HG03139 (cell line): ENCODE measurements at regions not wholly inside any gene's neighbourhood (a gene's known extent, or its start where the extent isn't known, plus 50 kb on each side); places are given as distances from the start of the nearest gene placed in this dataset.

Experiments
- ATAC-seq: cut with Tn5 transposase; IDR thresholded peaks from one replicate; pipeline ENCODE4 v1.9.1; 2021; ENCODE audit not compliant: unreplicated experiment

- no peak for ATAC-seq
Measured at GRCh38 chr13:109645831-109646230, 140.6 kb downstream of the IRS2 start.

DNA sequence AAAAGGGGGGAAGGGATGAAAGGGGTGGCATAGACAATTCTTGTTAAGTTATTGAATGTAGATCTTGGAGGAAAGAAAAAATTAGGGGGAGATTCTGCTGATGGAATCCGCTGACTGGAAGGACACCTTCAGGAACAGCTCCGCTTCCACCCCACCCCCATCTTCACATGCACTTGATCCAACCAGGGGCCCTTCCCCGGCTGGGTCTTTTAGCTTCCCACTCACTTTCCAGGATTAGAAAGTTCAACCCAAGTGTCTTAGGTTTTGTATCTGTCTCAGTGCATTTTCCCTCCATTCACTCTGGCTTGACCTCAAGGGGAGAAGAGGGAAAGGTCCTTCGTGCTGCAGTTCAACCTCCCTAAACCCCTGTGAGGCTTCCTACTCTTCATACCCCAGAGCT lies 141.4 kb downstream of the IRS2 start:
- no peak for ATAC-seq

DNA sequence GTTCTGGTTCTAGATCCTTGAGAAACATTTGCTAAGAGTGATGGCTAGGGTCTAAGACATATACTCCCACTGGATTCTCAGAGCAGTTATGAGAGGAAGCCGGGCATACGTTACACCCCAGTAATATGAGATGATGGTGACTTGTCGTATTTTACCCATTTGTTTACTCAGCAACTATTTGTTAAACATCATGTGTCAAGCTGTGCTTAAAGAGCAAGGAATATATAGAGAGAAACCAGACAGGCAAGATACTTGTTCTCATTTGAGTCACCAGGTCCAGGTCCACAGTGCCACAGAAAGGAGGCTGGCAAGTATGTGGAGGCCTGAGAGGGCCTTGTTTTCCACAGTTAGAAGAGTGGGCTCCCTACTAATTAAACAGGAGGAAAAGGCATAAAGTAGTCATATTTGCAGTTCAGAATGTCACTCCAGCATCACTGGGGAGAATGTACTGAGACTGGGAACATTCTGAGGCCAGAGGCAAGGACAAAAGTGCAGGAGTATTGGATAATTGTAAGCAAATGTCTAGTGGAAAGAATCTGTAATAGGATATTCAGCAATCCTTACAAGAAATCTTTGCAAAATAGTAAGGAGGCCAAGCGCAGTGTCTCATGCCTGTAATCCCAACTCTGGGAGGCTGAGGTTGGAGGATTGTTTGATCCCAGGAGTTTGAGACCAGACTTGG lies 142.2 kb downstream of the IRS2 start:
- no peak for ATAC-seq

DNA sequence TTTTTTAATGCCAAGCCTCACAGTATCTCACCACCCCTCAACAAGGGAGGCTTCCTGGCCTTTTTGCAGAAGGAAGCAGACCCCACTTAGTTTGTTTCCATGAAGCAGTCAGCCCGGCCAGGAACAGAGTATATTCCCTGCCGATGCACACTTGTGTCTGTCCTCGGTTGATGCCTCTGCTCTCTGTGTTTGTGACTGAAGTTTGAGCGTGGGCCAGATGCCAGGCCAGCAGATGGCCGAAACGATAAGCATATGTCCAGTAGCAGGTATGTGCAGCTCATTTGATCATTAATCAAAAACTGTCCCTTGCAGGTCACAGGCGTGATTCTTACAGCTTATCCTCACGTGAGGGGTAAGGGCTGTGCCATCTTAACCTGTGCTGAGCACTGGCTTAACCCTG lies 144.0 kb downstream of the IRS2 start:
- no peak for ATAC-seq

DNA sequence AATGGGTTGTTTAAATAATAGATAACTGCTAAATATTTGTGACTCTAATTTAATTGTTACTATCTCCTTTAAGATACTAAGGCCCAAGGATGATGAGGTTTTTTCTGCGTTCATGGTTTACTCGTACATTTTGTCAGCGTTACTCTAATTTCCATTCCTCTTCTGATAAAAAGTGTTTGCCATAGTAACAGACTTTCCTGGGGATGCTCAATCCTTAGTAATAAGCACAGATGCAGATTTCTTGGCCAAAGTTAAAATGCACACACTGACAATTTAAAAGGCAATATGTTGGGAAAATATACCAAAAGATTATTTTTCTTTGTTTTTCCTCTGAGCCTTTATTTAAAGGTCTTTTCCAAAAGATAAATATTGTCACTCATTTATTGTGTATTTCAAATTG lies 149.6 kb downstream of the IRS2 start:
- no peak for ATAC-seq

- ATAC-seq = no peak
Measured at GRCh38 chr13:109631069-109631468, 155.3 kb downstream of the IRS2 start.

DNA sequence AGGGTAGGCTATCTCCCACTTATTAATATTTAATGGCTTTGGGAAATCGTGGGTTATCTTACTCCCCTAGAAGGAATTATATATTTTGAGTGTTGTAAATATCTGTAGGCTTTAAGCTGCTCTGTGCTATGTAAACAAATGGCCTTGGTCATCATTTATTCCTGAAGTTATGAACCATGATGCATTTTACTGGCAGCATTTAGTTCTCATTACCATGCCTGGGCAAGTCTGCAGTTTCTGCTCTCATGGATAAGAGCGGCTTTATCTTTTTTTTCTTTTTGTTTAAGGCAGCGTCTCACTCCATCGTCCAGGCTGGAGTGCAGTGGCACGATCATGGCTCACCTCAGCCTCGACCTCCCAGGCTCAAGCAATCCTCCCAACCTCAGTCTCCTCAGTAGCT lies 156.1 kb downstream of the IRS2 start:
- no peak for ATAC-seq

DNA sequence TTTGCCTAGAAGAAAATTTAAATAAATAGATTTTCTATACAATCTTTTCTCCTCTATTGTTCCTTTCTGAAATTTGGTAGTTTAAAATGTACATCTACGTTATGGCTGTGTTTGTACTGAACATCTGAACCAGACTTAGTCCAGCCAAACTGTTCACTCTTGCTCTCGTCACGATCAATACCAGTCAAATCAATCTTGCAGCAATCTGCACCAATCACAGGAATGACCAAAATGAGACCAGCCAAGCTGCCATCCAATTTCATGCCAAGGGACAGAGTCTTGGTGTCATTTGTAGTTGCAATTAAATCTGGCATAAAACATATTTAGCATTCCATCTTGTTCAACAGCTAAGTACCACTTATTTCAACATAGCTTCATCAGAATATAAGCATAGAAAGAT lies 156.6 kb downstream of the IRS2 start:
- ATAC-seq = no peak

DNA sequence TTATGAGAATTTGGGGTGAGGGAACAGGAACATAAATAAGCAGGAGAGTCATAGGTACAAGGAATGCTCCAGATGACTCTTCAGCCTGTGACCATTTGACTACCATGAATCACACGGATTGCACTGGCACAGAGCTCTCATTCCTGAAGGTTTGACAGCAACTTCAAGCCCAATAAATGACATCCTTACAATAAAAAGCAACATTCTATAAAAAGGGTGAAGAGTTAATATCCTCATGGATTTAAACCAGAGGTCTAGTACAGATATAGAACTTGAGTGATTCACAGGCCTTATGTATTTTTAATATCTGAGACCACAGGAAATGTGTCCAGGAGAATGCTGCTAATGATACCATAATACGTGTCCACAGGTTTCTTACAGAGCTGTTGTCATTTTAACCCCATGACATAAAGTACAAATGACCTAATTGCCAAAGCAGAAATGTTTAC lies 158.1 kb downstream of the IRS2 start:
- no peak for ATAC-seq

DNA sequence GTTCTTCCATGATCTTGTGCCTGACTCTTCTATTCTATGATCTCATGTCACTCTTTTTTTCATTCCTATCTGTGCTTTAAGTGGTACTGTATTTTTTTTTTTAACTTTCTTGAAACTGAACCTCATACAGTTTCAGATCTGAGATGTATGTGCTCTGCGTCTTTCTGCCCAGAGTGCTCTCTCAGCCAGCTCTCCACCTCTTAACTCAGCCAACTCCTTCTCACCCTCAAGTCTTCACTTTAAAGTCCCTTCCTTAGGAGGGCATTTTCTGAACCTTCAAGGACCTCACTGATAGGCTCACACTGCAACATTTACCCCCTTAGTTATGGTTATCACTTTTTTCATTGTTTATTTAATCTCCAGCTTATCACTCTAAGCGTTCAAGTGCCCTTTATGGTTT lies 158.7 kb downstream of the IRS2 start:
- no peak for ATAC-seq

GRCh38 chr13:109626386-109627171 lies 159.8 kb downstream of the IRS2 start:
- no peak for ATAC-seq

- no peak for ATAC-seq
Measured at GRCh38 chr13:109625156-109625555, 161.2 kb downstream of the IRS2 start.

DNA sequence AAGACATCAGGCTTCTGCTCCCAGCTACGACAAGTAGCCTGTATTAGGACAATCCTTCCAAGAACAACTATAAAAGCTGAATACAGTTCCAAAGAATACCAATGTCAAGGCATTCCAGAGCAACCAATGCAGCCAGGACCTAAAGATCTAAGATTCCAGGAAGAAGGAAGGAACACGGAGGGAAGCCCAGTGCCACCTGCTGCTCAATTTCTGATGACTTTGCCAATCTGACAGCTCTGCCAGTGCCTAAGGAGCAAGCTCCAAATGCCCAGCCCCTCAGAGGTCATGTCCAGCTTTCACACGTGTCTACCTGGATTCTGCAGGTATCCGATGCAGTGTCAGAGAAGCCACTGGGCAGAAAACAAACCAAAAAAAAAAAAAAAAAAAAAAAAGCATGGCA lies 164.4 kb downstream of the IRS2 start:
- ATAC-seq = no peak

- ATAC-seq = no peak
Measured at GRCh38 chr13:109615721-109616420, 170.5 kb downstream of the IRS2 start.

GRCh38 chr13:109611912-109612691 lies 174.3 kb downstream of the IRS2 start:
- ATAC-seq = no peak

DNA sequence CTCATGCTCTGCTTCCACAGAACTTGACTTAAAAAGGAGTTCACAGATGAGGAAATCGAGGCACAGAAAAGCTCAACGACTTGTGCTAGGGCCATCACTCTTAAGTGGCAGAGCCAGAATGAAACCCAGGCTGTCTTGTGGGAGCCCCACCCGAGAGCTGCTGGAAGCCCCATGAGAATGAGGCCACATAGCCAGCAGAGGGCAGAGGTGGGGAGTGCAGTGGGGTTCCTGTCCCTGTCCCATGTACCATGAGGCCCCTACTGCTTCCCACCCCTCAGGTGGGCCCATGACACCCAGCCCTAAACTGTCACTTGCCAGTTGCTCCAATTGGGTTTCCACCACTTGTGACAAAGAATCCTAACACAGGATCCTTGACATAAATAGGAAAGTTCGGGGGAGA lies 175.9 kb downstream of the IRS2 start:
- no peak for ATAC-seq

DNA sequence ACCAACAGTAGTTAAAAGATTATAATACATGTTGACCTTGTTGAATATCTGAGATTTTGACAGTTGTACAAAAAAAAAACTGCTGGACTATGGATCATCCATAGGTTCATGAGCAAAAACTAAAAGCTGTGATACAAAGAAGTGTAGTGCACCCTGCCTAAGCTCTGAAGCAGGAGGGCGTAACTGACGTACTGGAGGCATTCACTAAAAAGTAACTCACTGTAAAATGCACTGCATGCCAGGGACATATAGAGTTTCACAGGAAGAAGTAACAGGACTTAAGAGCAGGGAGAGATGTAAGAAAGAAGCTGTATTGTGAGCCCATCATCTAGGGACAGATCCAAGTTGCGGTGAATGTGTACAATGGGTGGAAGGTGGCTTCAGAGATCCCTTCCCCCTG lies 177.9 kb downstream of the IRS2 start:
- ATAC-seq = no peak

DNA sequence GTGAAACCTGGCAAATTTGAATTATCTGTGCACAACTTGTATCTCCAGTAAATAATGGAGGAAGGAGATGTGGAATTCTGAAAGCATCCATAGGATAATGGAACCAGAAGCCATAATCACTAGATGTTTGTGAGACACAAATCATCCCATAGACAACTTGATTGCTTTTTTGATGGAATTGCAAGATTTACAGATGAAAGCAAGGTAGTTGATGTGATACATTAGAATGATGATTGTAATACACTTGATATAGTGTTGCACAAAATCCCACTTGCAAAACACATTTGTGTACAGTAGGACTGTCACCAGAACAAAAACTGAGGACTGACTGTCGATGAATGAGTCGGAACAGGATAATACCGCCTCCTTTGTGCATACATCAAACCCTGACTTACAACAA lies 178.3 kb downstream of the IRS2 start:
- ATAC-seq = no peak

- ATAC-seq = no peak
Measured at GRCh38 chr13:109606520-109606919, 179.9 kb downstream of the IRS2 start.

GRCh38 chr13:109605846-109606245 lies 180.5 kb downstream of the IRS2 start:
- no peak for ATAC-seq

- ATAC-seq = no peak
Measured at GRCh38 chr13:109604894-109605293, 181.5 kb downstream of the IRS2 start.
